HepG2 (cell line): ENCODE measurements at regions not wholly inside any gene's neighbourhood (a gene's known extent, or its start where the extent isn't known, plus 50 kb on each side); places are given as distances from the start of the nearest gene placed in this dataset.

ENCODE experiments used
- ARID3A ChIP-seq: IDR thresholded peaks from 2 replicates; pipeline ENCODE4 v1.6.1; 2012; ENCODE audit warnings: low read depth, low read length, improper control_type of control experiment
- DMAP1 ChIP-seq: IDR thresholded peaks from 2 replicates; pipeline ENCODE4 v1.6.1; 2016
- SMAD1 ChIP-seq: sonication (generic); formaldehyde crosslinking; IDR thresholded peaks from 2 replicates; pipeline ENCODE4 v1.4.0; 2020; ENCODE audit warnings: missing genetic modification reagents, low read depth, mild to moderate bottlenecking, borderline replicate concordance
- ZNF318 ChIP-seq: sonication (generic); formaldehyde crosslinking; IDR thresholded peaks from 2 replicates; pipeline ENCODE4 v1.4.0; 2020; ENCODE audit warnings: mild to moderate bottlenecking, missing genetic modification reagents
- ZNF740 ChIP-seq: sonication (generic); formaldehyde crosslinking; IDR thresholded peaks from 2 replicates; pipeline ENCODE4 v1.4.0; 2020; ENCODE audit warnings: missing genetic modification reagents

GRCh38 chr14:71682337-71682736 lies 249.9 kb upstream of the RGS6 start (continued):
- TF ChIP-seq ZNF318 (CRISPR knock-in tag): no peak
- TF ChIP-seq DMAP1 (CRISPR knock-in tag): no peak
- no peak for TF ChIP-seq SMAD1 (CRISPR knock-in tag)
- no peak for TF ChIP-seq ARID3A
- no peak for TF ChIP-seq ZNF740
